Vagina (tissue), 2 donors: ENCODE measurements at regions not wholly inside any gene's neighbourhood (a gene's known extent, or its start where the extent isn't known, plus 50 kb on each side); places are given as distances from the start of the nearest gene placed in this dataset.

ENCODE experiments used
- CTCF ChIP-seq, 3 experiments: fragments of 450-650 bp in 2 of 3; fragments of 200-600 bp in 1 of 3; sonication (generic) in 1 of 3; IDR thresholded peaks; one replicate each; pipeline ENCODE4 v1.5.1; 2017 to 2019; ENCODE audit warnings: antibody characterized with exemption in 3 of 3, mild to moderate bottlenecking in 2 of 3, moderate library complexity in 2 of 3
- POLR2A ChIP-seq, 2 donors: fragments of 450-650 bp; IDR thresholded peaks; one replicate each; pipeline ENCODE4 v1.6.1; 2017; ENCODE audit warnings: antibody characterized with exemption in 2 of 2, mild to moderate bottlenecking in 2 of 2, moderate library complexity in 2 of 2
- POLR2AphosphoS5 ChIP-seq, 2 donors: sonication (generic); formaldehyde crosslinking; IDR thresholded peaks; one replicate each; pipeline ENCODE4 v1.9.0; 2017; ENCODE audit warnings: antibody characterized with exemption in 2 of 2, mild to moderate bottlenecking in 2 of 2, low read depth in 1 of 2; ENCODE audit not compliant: insufficient read depth in 1 of 2

GRCh38 chr5:42912184-42912798 lies 100.6 kb upstream of the SELENOP start:
- peak in 1 of 3 experiments; percentile 24 for TF ChIP-seq CTCF (IDR thresholded peaks at IDR 0.05)
- TF ChIP-seq POLR2A (IDR thresholded peaks at IDR 0.05), result no peak
- no peak for TF ChIP-seq POLR2AphosphoS5 (IDR thresholded peaks at IDR 0.05; ENCODE audit: insufficient read depth in 1 of 2, low read depth in 1 of 2)
